ENCODE measurements at regions not wholly inside any gene's neighbourhood (a gene's known extent, or its start where the extent isn't known, plus 50 kb on each side); places are given as distances from the start of the nearest gene placed in this dataset.
"Not testable (repeated sequence)": the region's sequence is repeated elsewhere in the genome, so short reads cannot be mapped to it uniquely, and the experiment has no call there.

DNA sequence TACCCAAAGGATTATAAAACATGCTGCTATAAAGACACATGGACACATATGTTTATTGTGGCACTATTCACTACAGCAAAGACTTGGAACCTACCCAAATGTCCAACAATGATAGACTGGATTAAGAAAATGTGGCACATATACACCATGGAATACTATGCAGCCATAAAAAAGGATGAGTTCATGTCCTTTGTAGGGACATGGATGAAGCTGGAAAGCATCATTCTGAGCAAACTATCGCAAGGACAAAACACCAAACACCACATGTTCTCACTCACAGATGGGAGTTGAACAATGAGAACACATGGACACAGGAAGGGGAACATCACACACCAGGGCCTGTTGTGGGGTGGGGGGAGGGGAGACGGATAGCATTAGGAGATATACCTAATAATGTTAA is 101.3 kb upstream of the CAST start:
- H3K9me3 ChIP-seq (ENCODE audit: insufficient read depth in 2 of 2, low read depth in 1 of 2, low read length in 1 of 2); FAIRE-seq; H2AK5ac ChIP-seq (ENCODE audit: low read depth, low read length); H3K36me3 ChIP-seq (ENCODE audit: control insufficient read depth in 2 of 4, insufficient read depth in 4 of 4, low read length in 3 of 4); H3K27ac ChIP-seq (ENCODE audit: low read depth, low read length); H3K23me2 ChIP-seq (ENCODE audit: low read depth, low read length); CTCF ChIA-PET (ENCODE audit: partially characterized antibody); H2BK20ac ChIP-seq (ENCODE audit: low read length); H3K79me1 ChIP-seq (ENCODE audit: low read depth, low read length); H3K9ac ChIP-seq (replicated peaks in 1 of 4; ENCODE audit: extremely low read depth in 1 of 4, low read depth in 3 of 4, low read length in 3 of 4); H2BK12ac ChIP-seq (ENCODE audit: low read depth, low read length); DNase-seq (ENCODE audit: low read depth in 1 of 2, low spot score in 2 of 2); H2BK120ac ChIP-seq (replicated peaks; ENCODE audit: low read depth, low read length); H3K79me2 ChIP-seq (ENCODE audit: control insufficient read depth in 1 of 2, insufficient read depth in 2 of 2, low read length in 2 of 2); H4K91ac ChIP-seq (replicated peaks; ENCODE audit: insufficient read length, low read length); H3K23ac ChIP-seq (ENCODE audit: insufficient read length); H3K4me1 ChIP-seq (replicated peaks in 1 of 4; ENCODE audit: control insufficient read depth in 3 of 4, insufficient read depth in 4 of 4, low read length in 3 of 4); H2BK5ac ChIP-seq (ENCODE audit: low read depth, low read length); H3K4me2 ChIP-seq (ENCODE audit: insufficient read depth in 1 of 2, low read depth in 2 of 2, low read length in 2 of 2); H2BK15ac ChIP-seq (ENCODE audit: low read length); H3K4me3 ChIP-seq (ENCODE audit: extremely low read depth in 1 of 4, insufficient read depth in 2 of 4, low read depth in 3 of 4, low read length in 4 of 4); H4K5ac ChIP-seq (ENCODE audit: insufficient read length, low read depth, low read length); H4K8ac ChIP-seq (ENCODE audit: extremely low read depth, insufficient read depth, low read length); H3K56ac ChIP-seq (replicated peaks; ENCODE audit: insufficient read length, low read depth, low read length); H3K27me3 ChIP-seq (replicated peaks in 1 of 4; ENCODE audit: control insufficient read depth in 3 of 4, extremely low read depth in 1 of 4, insufficient read depth in 3 of 4, low read length in 3 of 4); H2AFZ ChIP-seq (ENCODE audit: low read length); POLR2A ChIA-PET (ENCODE audit: partially characterized antibody); H4K20me1 ChIP-seq (replicated peaks in 1 of 2; ENCODE audit: control insufficient read depth in 1 of 2, insufficient read depth in 2 of 2, low read length in 2 of 2); H3K14ac ChIP-seq (ENCODE audit: insufficient read length); H3K4ac ChIP-seq (replicated peaks; ENCODE audit: insufficient read length, low read depth, low read length); H3K18ac ChIP-seq (ENCODE audit: extremely low read depth, low read length): not testable (repeated sequence)
- WGBS, 2 experiments (ENCODE audit: extremely low coverage in 1 of 2, insufficient coverage in 1 of 2, insufficient read length in 1 of 2, insufficient replicate concordance in 2 of 2, low coverage in 1 of 2, low lambda C conversion rate in 2 of 2, missing lambda C conversion rate in 1 of 2): 92% methylated on average over 2 of the region's 2 CpGs; no CpG with 5 or more reads in 1 of the 2 experiments

Data from H1 (cell line).